ENCODE measurements at regions not wholly inside any gene's neighbourhood (a gene's known extent, or its start where the extent isn't known, plus 50 kb on each side); places are given as distances from the start of the nearest gene placed in this dataset.

DNA sequence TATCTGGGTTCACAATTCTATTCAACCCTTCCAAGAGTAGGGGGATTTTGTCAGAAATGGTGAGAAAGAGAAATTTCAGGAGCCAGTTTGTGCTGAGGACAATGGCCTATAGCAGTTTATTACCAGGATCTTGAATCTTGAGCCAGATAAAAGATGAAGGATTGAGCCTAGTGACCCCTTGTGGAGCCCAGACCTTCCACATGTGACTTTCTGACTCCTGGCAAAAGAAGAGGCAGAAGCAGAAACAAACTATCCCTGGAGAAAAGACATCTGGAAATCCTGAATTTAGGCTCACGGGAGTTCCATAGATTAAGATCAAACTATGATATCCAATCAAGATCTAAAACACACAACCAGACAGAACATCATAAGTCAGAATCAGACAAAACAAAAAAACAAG is 60.9 kb upstream of the CHRM2 start:
- DNase-seq (ENCODE audit: low read depth): peak; percentile 9

DNA sequence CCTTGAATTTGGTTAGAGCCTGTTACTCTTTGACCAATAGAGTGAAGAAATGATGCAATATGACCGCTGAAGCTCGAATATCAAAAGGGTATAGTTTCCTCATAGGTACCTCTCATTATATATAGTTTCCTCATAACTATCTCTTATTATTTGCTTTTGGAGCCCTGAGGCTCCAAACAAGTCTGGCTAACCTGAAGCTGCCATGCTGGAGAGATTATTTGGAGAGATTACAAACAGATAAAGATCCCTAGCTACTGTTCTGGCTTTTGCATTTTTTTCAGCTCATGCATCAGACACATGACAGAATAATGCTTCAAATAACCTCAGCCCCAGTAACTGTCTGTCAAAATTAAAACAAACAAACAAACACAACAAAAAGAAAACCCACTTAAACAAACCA is 65.4 kb upstream of the CHRM2 start:
- DNase-seq (ENCODE audit: low read depth): no peak

GRCh38 chr7:136783934-136784333 is 84.5 kb upstream of the CHRM2 start:
- no peak for DNase-seq (ENCODE audit: low read depth)

GRCh38 chr7:136741941-136742340 is 126.5 kb upstream of the CHRM2 start:
- DNase-seq (ENCODE audit: low read depth): peak; percentile 92

- peak; percentile 62 for DNase-seq (ENCODE audit: low read depth)
Observed at GRCh38 chr7:136728945-136729344, 139.5 kb upstream of the CHRM2 start.

- no peak for DNase-seq (ENCODE audit: low read depth)
Observed at GRCh38 chr7:136726460-136726859, 142.0 kb upstream of the CHRM2 start.

DNA sequence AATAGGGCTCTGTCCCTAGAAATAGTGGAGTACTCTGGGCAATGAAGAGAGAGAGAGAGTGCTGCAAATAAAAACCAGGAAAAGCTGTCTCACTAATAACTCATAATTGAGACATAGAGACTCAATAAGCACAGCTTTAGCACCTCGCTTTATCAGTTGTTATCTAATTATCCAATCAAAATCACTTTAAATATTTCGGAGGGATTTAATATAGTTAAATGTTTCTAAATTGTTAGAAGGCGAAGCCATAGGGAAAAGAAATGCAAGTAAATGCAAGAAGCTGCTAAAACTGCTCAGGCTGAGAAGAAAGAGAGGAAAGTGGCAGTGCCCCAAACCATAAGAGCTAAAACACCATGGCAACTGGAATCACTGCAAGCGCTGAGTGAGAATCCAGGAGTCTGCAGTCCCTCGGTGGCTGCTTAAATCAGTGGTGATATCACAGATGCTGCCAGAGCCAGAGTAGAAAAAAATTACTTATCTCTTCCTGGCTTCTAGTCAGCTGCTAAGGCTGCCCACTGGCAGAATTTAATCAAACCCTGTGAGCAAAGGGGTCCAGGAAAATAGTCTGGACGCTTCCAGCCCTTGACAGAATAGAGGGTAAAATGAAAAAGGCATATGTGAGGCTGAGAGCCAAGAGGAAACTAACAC is 150.4 kb upstream of the CHRM2 start:
- DNase-seq (ENCODE audit: low read depth): no peak

DNA sequence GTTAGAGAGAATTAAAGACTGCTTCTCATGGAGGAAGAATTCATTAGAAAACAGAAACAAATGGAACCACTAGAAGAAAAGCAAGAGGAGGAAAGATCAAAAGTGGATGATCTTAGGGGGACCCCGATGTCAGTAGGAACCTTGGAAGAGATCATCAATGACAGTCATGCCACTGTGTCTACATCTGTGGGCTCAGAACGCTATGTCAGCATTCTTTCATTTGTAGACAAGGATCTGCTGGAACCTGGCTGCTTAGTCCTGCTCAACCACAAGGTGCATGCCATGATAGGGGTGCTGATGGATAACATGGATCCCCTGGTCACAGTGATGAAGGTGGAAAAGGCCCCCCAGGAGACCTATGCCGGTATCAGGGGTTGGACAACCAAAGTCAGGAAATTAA is 154.4 kb upstream of the CHRM2 start:
- DNase-seq (ENCODE audit: low read depth): no peak

GRCh38 chr7:136710751-136711150 is 157.7 kb upstream of the CHRM2 start:
- no peak for DNase-seq (ENCODE audit: low read depth)

DNA sequence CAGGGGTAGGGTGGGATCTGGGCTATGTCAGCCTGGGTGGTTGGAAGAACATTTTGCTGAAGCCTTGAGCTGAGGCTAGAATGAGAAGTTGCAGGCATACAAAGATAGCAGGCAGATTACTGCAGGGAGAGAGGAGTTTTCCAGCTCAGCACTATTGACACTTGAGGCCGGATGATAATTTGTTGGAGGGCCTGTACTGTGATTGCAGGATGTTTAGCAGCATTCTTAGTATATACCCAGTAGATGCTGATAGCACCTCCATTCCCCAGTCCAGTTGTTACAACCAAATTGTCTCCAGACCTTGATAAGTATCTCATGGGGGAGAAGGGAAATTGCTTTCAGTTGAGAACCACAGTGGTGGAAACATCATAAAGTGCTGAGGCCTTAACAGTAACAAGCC is 158.6 kb upstream of the CHRM2 start:
- no peak for DNase-seq (ENCODE audit: low read depth)

DNA sequence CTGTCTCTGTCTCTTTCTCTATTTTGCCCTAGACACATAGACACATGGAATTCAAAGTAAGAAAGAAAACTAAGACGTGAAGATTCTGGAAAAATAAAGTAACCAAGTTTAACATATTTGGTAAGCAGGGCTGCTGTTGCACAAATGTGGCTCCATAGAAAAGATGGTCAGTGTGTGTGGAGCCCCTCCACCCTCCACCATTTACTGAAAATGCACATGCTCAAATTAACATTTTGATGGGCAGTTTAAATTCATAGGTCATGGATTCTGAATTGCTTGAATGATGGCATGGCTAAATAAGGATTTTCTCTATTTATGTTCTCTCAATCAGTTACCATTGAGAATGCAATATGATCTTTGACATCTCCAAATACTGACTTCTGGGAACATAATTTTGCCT is 165.5 kb upstream of the CHRM2 start:
- no peak for DNase-seq (ENCODE audit: low read depth)

- peak; percentile 47 for DNase-seq (ENCODE audit: low read depth)
Observed at GRCh38 chr7:136698977-136699376, 169.5 kb upstream of the CHRM2 start.

DNA sequence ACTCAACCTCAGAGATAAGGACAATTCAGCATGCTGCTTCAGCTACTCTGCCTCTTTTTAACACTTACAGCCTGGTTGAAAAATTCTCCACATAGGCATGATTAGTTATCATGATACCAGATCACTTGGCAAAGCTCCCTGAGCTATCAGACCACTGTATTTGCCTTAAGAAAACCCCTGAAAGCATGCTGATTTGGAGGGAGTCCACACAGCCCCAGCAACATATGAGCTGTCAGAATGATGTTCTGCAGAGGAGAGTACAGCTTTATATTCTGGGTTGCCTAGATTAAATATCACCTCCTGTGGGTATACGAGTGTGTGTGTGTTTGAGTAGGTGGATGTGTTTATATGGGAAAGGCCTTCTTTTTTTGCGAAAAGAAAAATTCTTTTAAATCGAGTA is 170.2 kb upstream of the CHRM2 start:
- DNase-seq (ENCODE audit: low read depth): no peak

GRCh38 chr7:136697271-136697670 is 171.2 kb upstream of the CHRM2 start:
- DNase-seq (ENCODE audit: low read depth): no peak

DNA sequence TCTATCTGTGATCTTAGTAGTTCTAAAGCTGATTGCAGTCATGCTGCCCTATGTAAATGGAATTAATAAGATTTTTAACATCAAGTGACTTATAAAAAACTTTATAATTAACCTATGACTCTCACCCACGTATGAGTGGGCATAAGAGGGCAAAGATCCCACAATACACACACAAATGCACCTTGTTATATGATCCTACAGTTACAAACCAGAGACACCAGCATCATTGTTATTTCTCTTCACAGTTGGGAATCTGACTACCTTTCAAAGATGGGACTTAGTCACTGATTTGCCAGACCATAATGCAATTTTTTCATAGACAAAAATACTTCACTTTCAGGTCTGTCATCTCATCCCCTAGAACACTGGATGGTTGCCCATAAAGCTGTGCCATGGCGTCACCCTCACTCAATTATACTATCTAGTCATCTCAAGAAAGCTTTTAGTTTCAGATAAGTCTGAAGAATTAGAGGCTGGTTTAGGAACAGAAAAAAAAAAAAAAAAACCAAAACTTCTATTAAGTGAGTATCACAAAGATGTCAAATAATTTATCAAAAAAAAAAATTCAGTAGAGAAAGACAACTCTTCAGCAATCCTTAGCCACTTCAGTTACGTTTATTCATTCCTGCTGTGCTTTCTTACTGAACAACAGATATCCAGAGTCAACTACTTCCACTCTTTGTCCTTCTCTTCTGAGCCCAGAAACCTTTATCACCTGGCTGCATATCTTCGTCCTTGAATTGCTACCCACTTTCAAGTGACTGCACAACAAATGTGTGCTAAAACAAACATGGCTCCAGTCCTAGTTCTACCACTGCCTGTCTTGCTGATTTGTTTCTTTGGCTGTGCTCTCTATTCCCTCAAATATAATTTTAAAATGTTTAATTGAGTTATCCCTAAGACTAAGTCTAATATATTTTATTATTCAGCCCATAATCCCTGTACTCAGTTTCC is 175.0 kb upstream of the CHRM2 start:
- DNase-seq (ENCODE audit: low read depth): no peak

GRCh38 chr7:136692221-136692620 is 176.2 kb upstream of the CHRM2 start:
- peak; percentile 19 for DNase-seq (ENCODE audit: low read depth)

- DNase-seq (ENCODE audit: low read depth): no peak
Observed at GRCh38 chr7:136688601-136689000, 179.9 kb upstream of the CHRM2 start.

- peak; percentile 50 for DNase-seq (ENCODE audit: low read depth)
Observed at GRCh38 chr7:136687693-136688322, 180.6 kb upstream of the CHRM2 start.

DNA sequence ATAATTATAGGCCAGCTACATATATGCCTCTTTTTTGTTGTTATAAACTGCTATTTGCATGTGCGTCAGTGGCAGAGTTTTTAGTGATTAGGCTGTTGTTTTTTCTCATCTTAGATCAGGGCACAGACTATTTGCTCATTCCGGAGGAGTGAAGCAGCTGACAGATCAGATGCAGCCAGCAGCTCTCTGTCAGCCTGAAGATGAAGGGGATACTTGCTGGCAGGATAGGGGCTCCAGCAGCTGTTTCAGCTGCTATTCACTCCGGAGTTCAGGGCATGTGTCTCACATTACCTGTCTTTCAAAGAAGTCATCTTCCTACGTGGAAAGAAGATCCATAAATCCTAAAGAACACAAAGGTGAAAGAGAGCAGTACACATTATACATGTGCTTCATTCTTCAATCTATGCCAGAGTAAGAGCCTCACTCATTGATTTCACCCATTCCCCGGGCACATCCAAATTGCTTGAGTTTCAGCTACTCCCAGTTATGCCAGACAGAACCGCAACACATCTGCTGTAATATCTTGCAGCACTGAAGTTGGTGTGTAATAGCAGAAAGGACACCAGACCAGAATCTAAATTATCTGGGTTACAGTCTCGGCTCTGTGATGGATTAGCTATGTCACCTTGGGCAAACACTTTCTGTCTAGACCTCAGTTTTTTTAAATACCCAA is 182.8 kb upstream of the CHRM2 start:
- peak; percentile 40 for DNase-seq (ENCODE audit: low read depth)

- DNase-seq (ENCODE audit: low read depth): peak; percentile 22
Observed at GRCh38 chr7:136677471-136678365, 190.7 kb upstream of the CHRM2 start.

DNA sequence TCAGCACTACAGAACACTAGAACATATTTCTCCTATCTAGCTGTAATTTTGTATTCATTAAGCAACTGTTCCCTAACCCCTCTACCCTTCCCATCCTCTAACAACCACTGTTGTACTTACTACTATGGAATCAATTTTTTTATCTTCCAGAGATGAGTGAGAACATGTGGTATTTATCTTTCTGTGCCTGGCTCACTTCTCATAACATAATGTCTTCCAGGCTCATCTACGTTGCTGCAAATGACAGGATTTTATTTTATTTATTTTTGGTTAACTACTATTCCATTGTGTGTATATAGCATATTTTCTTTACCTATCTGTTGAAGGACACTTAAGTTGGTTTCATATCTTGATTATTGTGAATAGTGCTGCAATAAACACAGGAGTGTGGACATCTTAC is 200.9 kb upstream of the CHRM2 start:
- DNase-seq (ENCODE audit: low read depth): no peak

Measured in myocyte (in vitro differentiated cells).